ENCODE measurements at regions not wholly inside any gene's neighbourhood (a gene's known extent, or its start where the extent isn't known, plus 50 kb on each side); places are given as distances from the start of the nearest gene placed in this dataset.

- no peak for DNase-seq
These were observed 1047.8 kb downstream of the EPHA7 start for GRCh38 chr6:92371211-92372208.

- DNase-seq = no peak
These were observed 1050.0 kb downstream of the EPHA7 start for GRCh38 chr6:92369309-92369708.

- DNase-seq = peak; percentile 12
These were observed 1054.3 kb downstream of the EPHA7 start for GRCh38 chr6:92364948-92365541.

GRCh38 chr6:92363111-92363510 is 1056.2 kb downstream of the EPHA7 start:
- DNase-seq = no peak

- no peak for DNase-seq
These were observed 1057.0 kb downstream of the EPHA7 start for GRCh38 chr6:92362404-92362803.

- no peak for DNase-seq
These were observed 1057.4 kb downstream of the EPHA7 start for GRCh38 chr6:92361990-92362389.

- no peak for DNase-seq
These were observed 1065.0 kb downstream of the EPHA7 start for GRCh38 chr6:92354270-92354829.

- DNase-seq = no peak
These were observed 1067.2 kb downstream of the EPHA7 start for GRCh38 chr6:92352130-92352529.

GRCh38 chr6:92341201-92341600 is 1078.2 kb downstream of the EPHA7 start:
- peak; percentile 8 for DNase-seq

GRCh38 chr6:92339936-92340640 is 1079.3 kb downstream of the EPHA7 start:
- DNase-seq = no peak

GRCh38 chr6:92337571-92337970 is 1081.8 kb downstream of the EPHA7 start:
- DNase-seq = no peak

- DNase-seq = peak; percentile 60
These were observed 1090.0 kb downstream of the EPHA7 start for GRCh38 chr6:92329208-92329847.

GRCh38 chr6:92315312-92315711 is 1104.0 kb downstream of the EPHA7 start:
- no peak for DNase-seq

GRCh38 chr6:92297101-92297500 is 1122.3 kb downstream of the EPHA7 start:
- DNase-seq = no peak

GRCh38 chr6:92292067-92292466 is 1127.3 kb downstream of the EPHA7 start:
- no peak for DNase-seq

GRCh38 chr6:92289831-92290230 is 1129.5 kb downstream of the EPHA7 start:
- DNase-seq = no peak

GRCh38 chr6:92281571-92282076 is 1137.7 kb downstream of the EPHA7 start:
- peak; percentile 2 for DNase-seq

GRCh38 chr6:92275150-92275549 is 1144.2 kb downstream of the EPHA7 start:
- DNase-seq = no peak

- no peak for DNase-seq
These were observed 1144.8 kb downstream of the EPHA7 start for GRCh38 chr6:92274588-92274987.

- no peak for DNase-seq
These were observed 1145.7 kb downstream of the EPHA7 start for GRCh38 chr6:92273694-92274093.

GRCh38 chr6:92271091-92271490 is 1148.3 kb downstream of the EPHA7 start:
- DNase-seq = no peak

GRCh38 chr6:92270365-92270764 is 1149.0 kb downstream of the EPHA7 start:
- DNase-seq = no peak

Data from fibroblast of skin of back (primary cell).